ENCODE measurements at regions not wholly inside any gene's neighbourhood (a gene's known extent, or its start where the extent isn't known, plus 50 kb on each side); places are given as distances from the start of the nearest gene placed in this dataset.

- TF ChIP-seq CTCF (IDR thresholded peaks at IDR 0.05) (no peak), SIN3A (IDR thresholded peaks at IDR 0.05; ENCODE audit: borderline replicate concordance, low read depth, low read length) (no peak), MEF2A (IDR thresholded peaks at IDR 0.05; ENCODE audit: borderline replicate concordance, low read depth) (no peak)
These were observed 466.8 kb upstream of the EPHA3 start for GRCh38 chr3:88640581-88640980.
